DMS 273 treated with DMSO at 0.1 percent for 48 hours (cell line): ENCODE measurements at regions not wholly inside any gene's neighbourhood (a gene's known extent, or its start where the extent isn't known, plus 50 kb on each side); places are given as distances from the start of the nearest gene placed in this dataset.

Source experiments
- DNase-seq: peaks from one replicate; lab custom pipeline; 2025; lab: John Stamatoyannopoulos, UW

DNA sequence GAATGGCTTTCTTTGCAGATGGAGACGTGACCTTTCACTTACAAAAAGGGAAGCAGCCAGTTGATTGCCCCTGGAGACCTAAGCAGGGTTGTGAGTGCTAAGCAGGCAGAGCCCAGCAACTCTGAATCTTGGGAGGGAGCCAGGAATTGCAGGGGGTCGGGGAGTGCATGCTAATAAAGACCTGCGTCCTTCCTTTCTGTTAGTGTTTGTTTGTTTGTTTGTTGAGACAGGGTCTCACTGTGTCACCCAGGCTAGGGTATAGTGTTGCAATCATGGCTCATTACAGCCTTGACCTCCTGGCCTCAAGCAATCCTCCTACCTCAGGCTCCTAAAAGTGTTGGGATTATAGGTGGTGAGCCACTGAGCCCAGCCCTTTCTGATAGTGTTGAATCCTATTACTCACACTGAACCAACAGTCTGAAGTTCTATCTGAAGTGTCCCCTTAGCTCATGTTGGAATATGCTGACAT, 137.4 kb downstream of the CEP135 start:
- DNase-seq = no peak

DNA sequence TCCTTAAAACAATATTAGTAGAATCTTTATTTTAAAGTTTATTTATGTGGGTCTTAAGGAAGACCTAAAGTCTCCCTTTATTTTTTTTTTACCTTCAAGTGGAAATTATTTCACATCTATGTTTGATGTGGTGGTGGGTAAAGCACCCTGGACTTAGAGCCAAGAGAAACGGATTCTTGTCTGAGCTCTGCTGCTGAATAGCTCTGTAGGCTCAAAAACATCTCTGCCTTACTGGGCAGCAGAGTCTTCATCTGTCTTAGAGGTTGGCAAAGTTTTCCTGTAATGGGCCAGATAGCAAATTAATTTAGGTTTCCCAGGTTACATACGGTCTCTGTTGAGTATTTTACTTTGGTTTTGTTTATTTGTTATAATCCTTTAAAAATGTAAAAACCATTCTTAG, 136.5 kb downstream of the CEP135 start:
- no peak for DNase-seq

DNA sequence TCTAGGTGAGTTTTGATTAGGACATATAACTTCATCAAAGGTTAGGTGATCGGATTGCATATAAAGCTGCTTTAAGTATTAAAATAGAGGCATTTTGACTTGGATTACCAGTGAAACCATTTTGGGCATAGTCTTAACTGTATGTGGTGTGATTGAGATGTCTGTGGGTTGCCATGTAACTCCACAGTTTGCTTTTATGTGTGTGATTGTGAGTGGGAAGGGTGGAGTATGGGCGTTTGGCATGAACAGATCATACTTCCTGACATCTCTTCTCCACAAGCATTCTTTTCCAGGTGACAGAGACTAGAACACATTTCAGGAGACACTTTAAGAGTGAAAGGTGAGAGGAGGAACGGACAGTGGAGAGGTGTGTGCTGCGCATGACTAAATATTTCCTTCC, 136.1 kb downstream of the CEP135 start:
- DNase-seq = no peak
